Endothelial cell of umbilical vein (primary cell): ENCODE measurements at regions not wholly inside any gene's neighbourhood (a gene's known extent, or its start where the extent isn't known, plus 50 kb on each side); places are given as distances from the start of the nearest gene placed in this dataset.

Source experiments
- BruUV-seq: library from RNA; stranded (reverse); fragments of 400-500 nt; replicated peaks from 2 replicates; lab custom pipeline; 2021; lab: Mats Ljungman, UMichigan
- CTCF ChIA-PET: fragments of 300-600, 350-600 bp; sonication (Branson Sonifier 250); formaldehyde crosslinking; loops from one replicate; lab custom pipeline; 2021; ENCODE audit warnings: antibody characterized with exemption, inconsistent platforms; lab: Charles Lee
- POLR2A ChIA-PET: fragments of 300-600, 350-600 bp; sonication (Branson Sonifier 250); formaldehyde crosslinking; loops from one replicate; lab custom pipeline; 2021; ENCODE audit warnings: antibody characterized with exemption, inconsistent platforms; lab: Charles Lee
- DNase-seq: peaks from one replicate; pipeline ENCODE4 v3.0.0-alpha.2; 2011; ENCODE audit warnings: low read depth, low spot score
- FAIRE-seq: peaks from 2 replicates; lab custom pipeline; 2011; peaks lifted over from hg19 to GRCh38; lab: Jason Lieb, UNC
- H2AFZ ChIP-seq: 2 replicates; pipeline ENCODE4 v1.6.0; 2012; ENCODE audit warnings: low read depth, low read length, control low read depth, inconsistent platforms
- H3K27ac ChIP-seq: 2 replicates; pipeline ENCODE4 v1.5.1; 2011; ENCODE audit warnings: low read depth, mild to moderate bottlenecking, control low read depth, low read length, moderate library complexity; ENCODE audit not compliant: insufficient read depth
- H3K27me3 ChIP-seq, 2 experiments: 2 replicates each; pipeline versions ENCODE4 v1.6.0 to v1.6.1; 2011; ENCODE audit warnings: low read length in 2 of 2, mixed read lengths in 1 of 2; ENCODE audit not compliant: control insufficient read depth in 2 of 2, insufficient read depth in 2 of 2
- H3K36me3 ChIP-seq, 2 experiments: 2 replicates in 1 of 2; 3 replicates in 1 of 2; pipeline ENCODE4 v1.5.1; 2011; ENCODE audit warnings: low read length in 2 of 2, mild to moderate bottlenecking in 1 of 2, moderate library complexity in 1 of 2; ENCODE audit not compliant: control insufficient read depth in 2 of 2, insufficient read depth in 2 of 2; ENCODE audit errors: extremely low read depth in 1 of 2
- H3K4me1 ChIP-seq: 3 replicates; pipeline ENCODE4 v1.5.1; 2011; ENCODE audit warnings: mild to moderate bottlenecking, low read length; ENCODE audit not compliant: control insufficient read depth, insufficient read depth; ENCODE audit errors: extremely low read depth
- H3K4me2 ChIP-seq: 2 replicates; pipeline ENCODE4 v1.6.1; 2011; ENCODE audit warnings: low read length, control low read depth, mixed read lengths; ENCODE audit not compliant: insufficient read depth
- H3K4me3 ChIP-seq, 3 experiments: fragments of 200-600 bp in 1 of 3; sonication (generic), shearing (Covaris generic) in 1 of 3; replicated peaks in 1 of 3; 2 replicates each; pipeline ENCODE4 v1.5.1; 2011 to 2016; ENCODE audit warnings: control low read depth in 3 of 3, low read length in 3 of 3, mild to moderate bottlenecking in 2 of 3, inconsistent platforms in 1 of 3, low read depth in 1 of 3, moderate library complexity in 1 of 3; ENCODE audit not compliant: insufficient read depth in 1 of 3
- H3K79me2 ChIP-seq: 2 replicates; pipeline ENCODE4 v1.6.0; 2012; ENCODE audit warnings: low read length, inconsistent platforms; ENCODE audit not compliant: control insufficient read depth, insufficient read depth
- H3K9ac ChIP-seq: replicated peaks from 2 replicates; pipeline ENCODE3; 2011; ENCODE audit warnings: low read length, control low read depth; ENCODE audit not compliant: insufficient read depth; ENCODE audit errors: extremely low read depth
- H3K9me1 ChIP-seq: replicated peaks from 3 replicates; pipeline ENCODE4 v1.6.0; 2011; ENCODE audit warnings: mild to moderate bottlenecking, low read length; ENCODE audit not compliant: control insufficient read depth, insufficient read depth; ENCODE audit errors: extremely low read depth
- H3K9me3 ChIP-seq: replicated peaks from 2 replicates; pipeline ENCODE4 v1.5.1; 2012; ENCODE audit warnings: low read length, inconsistent platforms; ENCODE audit not compliant: control insufficient read depth, insufficient read depth
- H4K20me1 ChIP-seq: replicated peaks from 2 replicates; pipeline ENCODE3; 2011; ENCODE audit warnings: mild to moderate bottlenecking, low read length; ENCODE audit not compliant: control insufficient read depth, insufficient read depth; ENCODE audit errors: extremely low read depth
- CTCF ChIP-seq, 2 donors: IDR thresholded peaks; 1 replicate in 1 of 2; 2 replicates in 1 of 2; pipeline ENCODE4 v1.5.1; 2011; ENCODE audit warnings: low read length in 2 of 2, mild to moderate bottlenecking in 2 of 2, moderate library complexity in 2 of 2, control low read depth in 1 of 2, inconsistent platforms in 1 of 2, low read depth in 1 of 2; ENCODE audit not compliant: insufficient read depth in 1 of 2; ENCODE audit errors: extremely low read depth in 1 of 2
- EZH2 ChIP-seq: IDR thresholded peaks from 2 replicates; pipeline ENCODE4 v1.6.1; 2012; ENCODE audit warnings: borderline replicate concordance, low read depth, mild to moderate bottlenecking, moderate library complexity, low read length, inconsistent platforms; ENCODE audit not compliant: severe bottlenecking
- FOS ChIP-seq: IDR thresholded peaks from 2 replicates; pipeline ENCODE4 v1.6.1; 2011; ENCODE audit warnings: mild to moderate bottlenecking, low read length, moderate library complexity, borderline replicate concordance; ENCODE audit not compliant: insufficient read depth
- GATA2 ChIP-seq: IDR thresholded peaks from 2 replicates; pipeline ENCODE4 v1.7.0; 2011; ENCODE audit warnings: low read depth, mild to moderate bottlenecking, moderate library complexity, mixed read lengths, low read length; ENCODE audit not compliant: insufficient read length, insufficient read depth
- JUN ChIP-seq: IDR thresholded peaks from 2 replicates; pipeline ENCODE4 v1.6.1; 2011; ENCODE audit warnings: borderline replicate concordance, low read depth; ENCODE audit not compliant: insufficient read length, insufficient read depth
- MAX ChIP-seq: IDR thresholded peaks from 2 replicates; pipeline ENCODE4 v1.6.1; 2011; ENCODE audit not compliant: insufficient read depth, insufficient read length
- MYC ChIP-seq: IDR thresholded peaks from one replicate; pipeline ENCODE4 v1.6.1; 2011; ENCODE audit warnings: mild to moderate bottlenecking, low read depth, low read length
- POLR2A ChIP-seq: IDR thresholded peaks from 2 replicates; pipeline ENCODE4 v1.6.1; 2012; ENCODE audit warnings: low read depth, mild to moderate bottlenecking, control low read depth, low read length
- POLR2AphosphoS5 ChIP-seq: IDR thresholded peaks from 2 replicates; pipeline ENCODE4 v1.6.1; 2012; ENCODE audit warnings: low read depth, mild to moderate bottlenecking, control low read depth, low read length, moderate library complexity; ENCODE audit not compliant: insufficient read depth
- dilution Hi-C: fragments of 300-500 bp; cut with MboI; formaldehyde crosslinking; loops from one replicate; pipeline ENCODE4 v1.15.0; 2019; ENCODE audit warnings: low sequenced_read_pairs; ENCODE audit not compliant: extremely low pct_ligation_motif_present
- intact Hi-C: fragments of 100-400 bp; cut with micrococcal nuclease; formaldehyde crosslinking; loops from one replicate; pipeline ENCODE4 v1.10.0; 2022

GRCh38 chr19:31125071-31125470, 224.2 kb downstream of the TSHZ3 start:
- H3K79me2 ChIP-seq, result no peaks in the 10 kb centered on the region
- no peak for FAIRE-seq
- ChIA-PET POLR2A (no interaction called here), CTCF (no interaction called here)
- H3K27me3 ChIP-seq, result no peaks in the 10 kb centered on the region
- no peaks in the 10 kb centered on the region for H3K9me1 ChIP-seq
- no peak overlapping the region for H2AFZ ChIP-seq
- intact Hi-C loops (no loop called here), dilution Hi-C loops (no loop called here)
- H4K20me1 ChIP-seq, result no peaks in the 10 kb centered on the region
- H3K9ac ChIP-seq, result no peak overlapping the region
- no peak for DNase-seq
- H3K4me2 ChIP-seq, result no peak overlapping the region
- H3K4me3 ChIP-seq, result no peak overlapping the region
- H3K36me3 ChIP-seq, result no peaks in the 10 kb centered on the region
- TF ChIP-seq POLR2A (no peak), FOS (no peak), EZH2 (no peak), JUN (no peak), CTCF (IDR thresholded peaks at IDR 0.05; ENCODE audit: extremely low read depth in 1 of 2, insufficient read depth in 1 of 2, low read depth in 1 of 2, low read length in 2 of 2) (no peak), POLR2AphosphoS5 (no peak), GATA2 (no peak), MYC (no peak), MAX (no peak)
- no peaks in the 10 kb centered on the region for H3K4me1 ChIP-seq
- no peak overlapping the region for H3K27ac ChIP-seq
- no TSS peak for BruUV-seq
- peaks cover 3% of the 10 kb centered on the region for H3K9me3 ChIP-seq
